ENCODE measurements at regions not wholly inside any gene's neighbourhood (a gene's known extent, or its start where the extent isn't known, plus 50 kb on each side); places are given as distances from the start of the nearest gene placed in this dataset.

DNA sequence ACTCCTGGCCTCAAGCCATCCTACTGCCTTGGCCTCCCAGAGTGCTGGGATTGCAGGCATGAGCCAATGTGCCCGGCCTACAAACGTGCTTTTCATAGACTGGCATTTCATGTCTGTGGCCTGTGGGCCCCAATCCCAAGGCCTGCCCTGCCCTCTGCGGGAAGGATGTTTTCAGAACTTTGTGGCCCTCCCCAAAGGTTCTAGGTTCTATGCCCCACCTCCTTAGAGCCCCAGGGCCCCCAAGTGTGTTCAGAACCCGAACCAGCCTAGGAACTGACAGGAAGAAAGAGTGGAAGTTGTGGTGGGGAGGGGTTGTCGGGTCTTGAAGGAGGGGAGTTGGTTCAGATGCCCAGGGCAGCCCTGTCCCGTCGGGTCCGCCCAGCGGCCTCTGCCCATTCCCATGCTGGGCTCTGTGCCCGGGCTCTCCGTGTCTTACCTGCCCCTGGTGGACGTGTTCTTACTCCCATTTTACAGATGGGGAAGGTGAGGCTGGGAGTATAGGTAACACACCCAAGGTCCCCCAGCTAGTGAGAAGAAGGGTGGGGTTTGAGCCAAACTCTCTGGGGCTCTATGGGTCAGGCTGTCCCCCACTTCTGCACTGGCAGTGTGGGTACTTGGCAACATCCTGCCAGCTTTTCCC, 175.8 kb upstream of the IER5L start:
- FAIRE-seq (no peak), DNase-seq (ENCODE audit: low read depth in 1 of 2, low spot score in 2 of 2) (no peak)
- H2AFZ ChIP-seq (ENCODE audit: low read length) = no peak overlapping the region
- H2BK15ac ChIP-seq (ENCODE audit: low read length) = no peak overlapping the region
- H4K91ac ChIP-seq (replicated peaks; ENCODE audit: insufficient read length, low read length) = peak overlapping the region; percentile 48
- H3K9me3 ChIP-seq (ENCODE audit: insufficient read depth in 2 of 2, low read depth in 1 of 2, low read length in 1 of 2) = 0 out of 4 replicates have a peak, but pooled peaks cover 0 to 6% of the 10 kb centered on the region in 2 experiments
- no peak overlapping the region for H3K4ac ChIP-seq (replicated peaks; ENCODE audit: insufficient read length, low read depth, low read length)
- no peak overlapping the region; a peak in 1 of 4 replicates for H3K4me2 ChIP-seq (ENCODE audit: insufficient read depth in 1 of 2, low read depth in 2 of 2, low read length in 2 of 2)
- H2AK5ac ChIP-seq (ENCODE audit: low read depth, low read length) = no peak overlapping the region; the same call in 1 of the 2 replicates
- peaks cover 8% of the 10 kb centered on the region for H3K23me2 ChIP-seq (ENCODE audit: low read depth, low read length)
- TF ChIP-seq KDM1A (IDR thresholded peaks at IDR 0.05; ENCODE audit: borderline replicate concordance, low read length) (peak; percentile 31; the same call in 1 of the 2 replicates), GTF2F1 (IDR thresholded peaks at IDR 0.05; ENCODE audit: borderline replicate concordance, low read depth, low read length) (no peak)
- no peak overlapping the region for H3K4me3 ChIP-seq (ENCODE audit: extremely low read depth in 1 of 4, insufficient read depth in 2 of 4, low read depth in 3 of 4, low read length in 4 of 4)
- H3K14ac ChIP-seq (ENCODE audit: insufficient read length) = no peak overlapping the region
- no peaks in the 10 kb centered on the region for H3K79me2 ChIP-seq (ENCODE audit: control insufficient read depth in 1 of 2, insufficient read depth in 2 of 2, low read length in 2 of 2)
- no peaks in the 10 kb centered on the region for H3K36me3 ChIP-seq (ENCODE audit: control insufficient read depth in 2 of 4, insufficient read depth in 4 of 4, low read length in 3 of 4)
- no peak overlapping the region for H3K27ac ChIP-seq (ENCODE audit: low read depth, low read length)
- H3K79me1 ChIP-seq (ENCODE audit: low read depth, low read length) = no peaks in the 10 kb centered on the region
- H4K20me1 ChIP-seq (replicated peaks in 1 of 2; ENCODE audit: control insufficient read depth in 1 of 2, insufficient read depth in 2 of 2, low read length in 2 of 2) = no peaks in the 10 kb centered on the region
- H3K9ac ChIP-seq (replicated peaks in 1 of 4; ENCODE audit: extremely low read depth in 1 of 4, low read depth in 3 of 4, low read length in 3 of 4) = no peak overlapping the region
- H3K18ac ChIP-seq (ENCODE audit: extremely low read depth, low read length) = no peak overlapping the region; the same call in 1 of the 2 replicates
- H3K23ac ChIP-seq (ENCODE audit: insufficient read length) = no peak overlapping the region
- H4K8ac ChIP-seq (ENCODE audit: extremely low read depth, insufficient read depth, low read length) = no peak overlapping the region
- no peak overlapping the region for H4K5ac ChIP-seq (ENCODE audit: insufficient read length, low read depth, low read length)
- no peak overlapping the region for H2BK120ac ChIP-seq (replicated peaks; ENCODE audit: low read depth, low read length)
- no peak overlapping the region for H2BK5ac ChIP-seq (ENCODE audit: low read depth, low read length)
- H2BK12ac ChIP-seq (ENCODE audit: low read depth, low read length) = peak overlapping the region; percentile 50; the same call in 1 of the 2 replicates
- no peak overlapping the region for H2BK20ac ChIP-seq (ENCODE audit: low read length)
- H3K56ac ChIP-seq (replicated peaks; ENCODE audit: insufficient read length, low read depth, low read length) = no peak overlapping the region
- ChIA-PET POLR2A (ENCODE audit: partially characterized antibody) (interaction anchor here (0.6 to 8.3 kb wide), 5 partner anchors 19 to 176 kb away, joined by 3 to 65 read pairs (median 9); partner anchors contain the start of gene IER5L), CTCF (ENCODE audit: partially characterized antibody) (interaction anchor here (1.2 to 2.0 kb wide), 6 partner anchors 29 to 255 kb away, joined by 3 to 6 read pairs (median 4); no protein-coding TSS in a partner anchor)
- no peaks in the 10 kb centered on the region; a peak in 1 of 7 replicates for H3K27me3 ChIP-seq (replicated peaks in 1 of 4; ENCODE audit: control insufficient read depth in 3 of 4, extremely low read depth in 1 of 4, insufficient read depth in 3 of 4, low read length in 3 of 4)
- WGBS, 2 experiments (ENCODE audit: extremely low coverage in 1 of 2, insufficient coverage in 1 of 2, insufficient read length in 1 of 2, insufficient replicate concordance in 2 of 2, low coverage in 1 of 2, low lambda C conversion rate in 2 of 2, missing lambda C conversion rate in 1 of 2) = 86% methylated on average over 7 of the region's 12 CpGs; no CpG with 5 or more reads in 1 of the 2 experiments
- H3K4me1 ChIP-seq (replicated peaks in 1 of 4; ENCODE audit: control insufficient read depth in 3 of 4, insufficient read depth in 4 of 4, low read length in 3 of 4) = peaks cover 0 to 19% (median 8%) of the 10 kb centered on the region in 4 experiments; a peak in 4 of 7 replicates
